ENCODE measurements at regions not wholly inside any gene's neighbourhood (a gene's known extent, or its start where the extent isn't known, plus 50 kb on each side); places are given as distances from the start of the nearest gene placed in this dataset.

- no peak for ATAC-seq
- no peak for TF ChIP-seq TOX (CRISPR knock-in tag; IDR thresholded peaks at IDR 0.05; ENCODE audit: borderline replicate concordance)
- no peak for TF ChIP-seq ZFP3 (CRISPR knock-in tag; IDR thresholded peaks at IDR 0.05)
- TF ChIP-seq ESRRG (CRISPR knock-in tag; IDR thresholded peaks at IDR 0.05) = no peak
- TF ChIP-seq CSDC2 (CRISPR knock-in tag; IDR thresholded peaks at IDR 0.05) = no peak
- TF ChIP-seq GLIS3 (CRISPR knock-in tag; IDR thresholded peaks at IDR 0.05) = no peak
Observed at GRCh38 chr6:11368264-11368663, 135.8 kb upstream of the NEDD9 start.

GRCh38 chr6:11367638-11368199, 135.3 kb upstream of the NEDD9 start:
- ATAC-seq = no peak; the same call in 2 of the 3 replicates

More at GRCh38 chr6:11367638-11368199, 135.3 kb upstream of the NEDD9 start:
- TF ChIP-seq ISL1 (CRISPR knock-in tag; IDR thresholded peaks at IDR 0.05) = no peak
- no peak for TF ChIP-seq ZFP30 (CRISPR knock-in tag; IDR thresholded peaks at IDR 0.05)
- TF ChIP-seq ZNF8 (CRISPR knock-in tag; IDR thresholded peaks at IDR 0.05) = no peak
- TF ChIP-seq TOX (CRISPR knock-in tag; IDR thresholded peaks at IDR 0.05; ENCODE audit: borderline replicate concordance) = no peak
- TF ChIP-seq ZC3H10 (CRISPR knock-in tag; IDR thresholded peaks at IDR 0.05) = no peak
- TF ChIP-seq GLIS3 (CRISPR knock-in tag; IDR thresholded peaks at IDR 0.05) = no peak
- TF ChIP-seq ARNTL (CRISPR knock-in tag; IDR thresholded peaks at IDR 0.05; ENCODE audit: borderline replicate concordance, low read depth) = no peak
- no peak for TF ChIP-seq ZNF565 (CRISPR knock-in tag; conservative IDR thresholded peaks at IDR 0.05; ENCODE audit: low read depth)
- TF ChIP-seq POU6F1 (CRISPR knock-in tag; IDR thresholded peaks at IDR 0.05; ENCODE audit: borderline replicate concordance, low read depth) = no peak
- TF ChIP-seq OSR1 (CRISPR knock-in tag; IDR thresholded peaks at IDR 0.05) = no peak
- TF ChIP-seq ESRRG (CRISPR knock-in tag; IDR thresholded peaks at IDR 0.05) = no peak
- TF ChIP-seq SNAI2 (CRISPR knock-in tag; IDR thresholded peaks at IDR 0.05) = no peak
- no peak for TF ChIP-seq RARB (CRISPR knock-in tag; IDR thresholded peaks at IDR 0.05)
- no peak for TF ChIP-seq TSHZ2 (CRISPR knock-in tag; IDR thresholded peaks at IDR 0.05)
- no peak for TF ChIP-seq PATZ1 (CRISPR knock-in tag; IDR thresholded peaks at IDR 0.05; ENCODE audit: borderline replicate concordance)
- TF ChIP-seq PPARA (CRISPR knock-in tag; IDR thresholded peaks at IDR 0.05; ENCODE audit: borderline replicate concordance) = no peak
- TF ChIP-seq BACH2 (CRISPR knock-in tag; IDR thresholded peaks at IDR 0.05; ENCODE audit: borderline replicate concordance) = no peak
- no peak for TF ChIP-seq TCF4 (CRISPR knock-in tag; IDR thresholded peaks at IDR 0.05; ENCODE audit: borderline replicate concordance)
- TF ChIP-seq CSRNP3 (CRISPR knock-in tag; IDR thresholded peaks at IDR 0.05) = no peak
